Activated naive CD8-positive, alpha-beta T cell treated with anti-CD3 and anti-CD28 coated beads, Interleukin-2, amount 10 ng/mL, durations not matched to agents 7 days and 5 days (primary cell): ENCODE measurements at regions not wholly inside any gene's neighbourhood (a gene's known extent, or its start where the extent isn't known, plus 50 kb on each side); places are given as distances from the start of the nearest gene placed in this dataset.

ENCODE experiments used
- ATAC-seq: fragments of 150-1000 bp; cut with Tn5 transposase; one replicate; pipeline ENCODE4 v1.10.0; 2021; ENCODE audit warnings: low read depth, moderate library complexity
- POLR2A ChIA-PET: fragments of 350-600 bp; sonication (Branson Sonifier 250); formaldehyde crosslinking; loops from one replicate; lab custom pipeline; 2021; ENCODE audit warnings: antibody characterized with exemption; lab: Charles Lee
- DNase-seq: peaks from one replicate; pipeline ENCODE4 v3.0.0; 2021
- H3K27ac Mint-ChIP-seq: one replicate; pipeline ENCODE4 v1.8.0; 2022; ENCODE audit warnings: mild to moderate bottlenecking, mixed read lengths
- H3K27me3 Mint-ChIP-seq: one replicate; pipeline ENCODE4 v1.8.0; 2022; ENCODE audit warnings: mild to moderate bottlenecking, moderate library complexity, mixed read lengths
- H3K36me3 Mint-ChIP-seq: one replicate; pipeline ENCODE4 v1.8.0; 2021; ENCODE audit warnings: mild to moderate bottlenecking, mixed read lengths
- H3K4me1 Mint-ChIP-seq: one replicate; pipeline ENCODE4 v1.8.0; 2021; ENCODE audit warnings: mixed read lengths
- H3K4me3 Mint-ChIP-seq: one replicate; pipeline ENCODE4 v1.8.0; 2022; ENCODE audit warnings: mild to moderate bottlenecking, moderate library complexity, mixed read lengths
- H3K9me3 Mint-ChIP-seq: one replicate; pipeline ENCODE4 v1.8.0; 2021; ENCODE audit warnings: mixed read lengths

DNA sequence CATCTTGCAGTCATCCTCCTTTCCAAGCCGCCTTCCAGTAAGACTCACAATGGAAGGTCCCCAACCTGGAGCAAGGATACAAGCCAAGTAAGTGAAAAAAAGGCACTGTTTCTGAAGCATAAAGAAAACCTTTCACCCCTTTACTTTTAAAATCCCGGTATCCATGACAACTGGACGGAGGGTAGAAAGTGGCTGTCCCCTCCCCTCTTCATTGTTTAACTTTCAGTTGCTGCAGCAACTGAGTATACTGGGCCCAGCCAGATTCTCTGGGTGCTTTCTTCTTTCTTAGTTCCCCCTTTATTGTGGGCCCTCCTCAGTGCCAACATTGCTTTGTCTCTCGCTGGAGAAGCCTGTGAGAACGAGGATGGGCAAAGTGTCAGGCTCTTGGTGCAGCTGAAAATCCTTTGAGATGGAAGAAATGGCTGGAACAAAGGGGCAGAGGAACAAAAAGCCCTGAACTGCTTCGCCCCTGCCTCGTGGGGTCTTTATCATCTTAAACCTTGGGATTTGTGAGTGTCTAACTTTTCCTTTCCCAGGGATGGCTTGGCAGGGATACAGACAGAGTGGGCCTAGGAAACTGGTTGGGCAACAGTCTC, 224.0 kb upstream of the RGMA start:
- no peaks in the 10 kb centered on the region for H3K4me1 Mint-ChIP-seq
- POLR2A ChIA-PET, result no interaction called here
- no peak overlapping the region for H3K27ac Mint-ChIP-seq
- H3K4me3 Mint-ChIP-seq, result no peak overlapping the region
- no peaks in the 10 kb centered on the region for H3K9me3 Mint-ChIP-seq
- DNase-seq, result no peak
- ATAC-seq, result no peak
- H3K27me3 Mint-ChIP-seq, result no peaks in the 10 kb centered on the region
- H3K36me3 Mint-ChIP-seq, result no peaks in the 10 kb centered on the region

DNA sequence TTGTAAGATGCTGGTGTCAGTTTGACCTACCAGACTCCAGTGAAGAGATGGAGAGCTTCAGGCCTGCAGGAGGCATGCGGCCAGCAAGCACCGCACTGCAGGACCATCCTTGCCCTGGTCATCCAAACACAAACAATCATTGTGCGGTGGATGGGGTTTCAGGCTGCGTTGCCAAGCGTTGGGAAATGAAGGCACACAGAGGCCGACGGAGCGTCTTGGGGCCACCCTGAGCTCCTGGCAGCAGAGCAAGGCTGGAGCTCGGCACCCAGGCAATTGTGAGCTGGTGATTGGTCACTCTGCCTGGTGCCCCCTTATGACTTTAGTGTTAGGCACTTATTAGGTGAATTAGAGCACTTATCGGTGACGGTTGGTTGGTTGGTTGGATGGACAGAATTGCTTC, 222.6 kb upstream of the RGMA start:
- H3K36me3 Mint-ChIP-seq, result no peaks in the 10 kb centered on the region
- H3K4me1 Mint-ChIP-seq, result no peaks in the 10 kb centered on the region
- no peaks in the 10 kb centered on the region for H3K27me3 Mint-ChIP-seq
- no peak overlapping the region for H3K27ac Mint-ChIP-seq
- no peak for ATAC-seq
- H3K9me3 Mint-ChIP-seq, result no peaks in the 10 kb centered on the region
- POLR2A ChIA-PET, result no interaction called here
- no peak for DNase-seq
- no peak overlapping the region for H3K4me3 Mint-ChIP-seq

DNA sequence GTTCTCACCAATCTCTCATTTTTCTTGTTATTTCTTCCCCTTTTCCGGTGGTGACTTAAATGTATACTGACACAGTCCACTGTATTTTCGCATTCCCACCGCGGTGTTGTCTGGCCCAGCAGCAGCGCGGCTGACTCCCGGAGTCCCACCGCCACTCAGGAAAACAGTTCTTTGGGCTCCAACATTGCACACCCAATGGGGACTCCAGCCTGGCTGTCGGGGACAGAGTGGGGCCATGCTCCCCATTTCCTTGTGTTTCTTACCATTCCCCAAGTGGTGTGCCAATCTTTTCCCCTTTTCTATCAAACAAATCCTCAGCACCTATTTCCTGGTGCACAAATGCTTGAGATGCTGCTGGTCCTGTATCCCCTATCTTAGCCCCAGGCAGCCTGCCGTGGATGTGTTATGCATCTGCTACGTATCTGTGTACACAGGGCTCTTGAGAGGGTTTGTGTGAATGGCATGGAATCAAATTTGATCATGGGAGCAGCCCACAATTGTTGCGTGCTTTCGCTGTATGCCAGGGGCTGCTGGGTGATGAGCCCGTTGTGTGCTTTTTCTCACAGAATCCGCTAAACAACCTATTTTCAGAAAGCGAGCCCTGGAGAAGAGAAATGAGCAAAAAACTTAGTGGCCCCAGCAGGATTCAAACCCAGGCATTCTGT, 219.1 kb upstream of the RGMA start:
- ATAC-seq, result no peak
- Mint-ChIP-seq H3K27me3 (no peaks in the 10 kb centered on the region), H3K27ac (no peak overlapping the region), H3K36me3 (no peaks in the 10 kb centered on the region), H3K9me3 (no peaks in the 10 kb centered on the region), H3K4me1 (no peaks in the 10 kb centered on the region), H3K4me3 (no peak overlapping the region)
- no peak for DNase-seq
- POLR2A ChIA-PET, result no interaction called here

- Mint-ChIP-seq H3K36me3 (no peaks in the 10 kb centered on the region), H3K9me3 (no peaks in the 10 kb centered on the region), H3K4me1 (no peaks in the 10 kb centered on the region), H3K27ac (no peak overlapping the region), H3K4me3 (no peak overlapping the region), H3K27me3 (no peaks in the 10 kb centered on the region)
- DNase-seq, result no peak
- no peak for ATAC-seq
- POLR2A ChIA-PET, result no interaction called here
These were observed 218.5 kb upstream of the RGMA start for GRCh38 chr15:93307513-93307912.

GRCh38 chr15:93305306-93305705, 216.3 kb upstream of the RGMA start:
- H3K27me3 Mint-ChIP-seq, result peaks cover 6% of the 10 kb centered on the region
- no peaks in the 10 kb centered on the region for H3K36me3 Mint-ChIP-seq
- no peaks in the 10 kb centered on the region for H3K9me3 Mint-ChIP-seq
- H3K27ac Mint-ChIP-seq, result no peak overlapping the region
- POLR2A ChIA-PET, result no interaction called here
- no peak for ATAC-seq
- DNase-seq, result no peak
- no peaks in the 10 kb centered on the region for H3K4me1 Mint-ChIP-seq
- no peak overlapping the region for H3K4me3 Mint-ChIP-seq

DNA sequence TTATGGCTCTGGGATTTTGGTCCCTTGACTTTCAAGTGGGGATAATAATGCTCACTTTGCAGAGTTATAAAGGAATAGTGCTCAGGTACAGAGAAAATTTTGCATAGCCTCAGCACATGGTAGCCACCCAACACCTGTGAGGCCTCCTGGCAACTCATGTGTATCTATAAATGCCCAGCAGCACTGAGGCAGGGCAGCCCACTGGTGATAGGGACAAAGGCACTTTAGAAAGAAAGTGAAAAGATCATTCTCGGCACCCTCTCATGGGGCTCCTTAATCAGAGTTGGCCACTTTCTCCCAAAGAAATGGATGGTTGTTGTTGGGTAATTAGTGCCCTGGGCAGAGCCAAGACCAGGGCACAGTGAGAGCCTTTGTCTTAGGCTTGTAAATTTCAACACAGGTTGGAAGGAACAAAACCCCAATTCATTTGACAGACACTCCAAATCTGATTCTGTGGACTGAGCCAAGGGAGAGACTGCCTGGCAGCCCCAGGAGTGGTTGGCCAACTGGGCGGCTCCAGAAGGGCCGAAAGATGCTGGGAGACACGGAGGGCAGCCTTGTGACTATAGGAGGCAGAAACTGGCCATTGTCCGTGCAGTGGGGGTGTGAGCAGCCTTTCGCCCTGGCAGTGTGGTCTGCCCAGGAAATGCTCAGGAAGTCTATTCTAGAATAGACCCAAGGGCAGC, 213.2 kb upstream of the RGMA start:
- no peaks in the 10 kb centered on the region for H3K9me3 Mint-ChIP-seq
- ATAC-seq (no peak), DNase-seq (no peak)
- H3K36me3 Mint-ChIP-seq, result no peaks in the 10 kb centered on the region
- H3K4me3 Mint-ChIP-seq, result no peak overlapping the region
- H3K4me1 Mint-ChIP-seq, result no peaks in the 10 kb centered on the region
- POLR2A ChIA-PET, result no interaction called here
- peaks cover 9% of the 10 kb centered on the region for H3K27me3 Mint-ChIP-seq
- no peak overlapping the region for H3K27ac Mint-ChIP-seq

DNA sequence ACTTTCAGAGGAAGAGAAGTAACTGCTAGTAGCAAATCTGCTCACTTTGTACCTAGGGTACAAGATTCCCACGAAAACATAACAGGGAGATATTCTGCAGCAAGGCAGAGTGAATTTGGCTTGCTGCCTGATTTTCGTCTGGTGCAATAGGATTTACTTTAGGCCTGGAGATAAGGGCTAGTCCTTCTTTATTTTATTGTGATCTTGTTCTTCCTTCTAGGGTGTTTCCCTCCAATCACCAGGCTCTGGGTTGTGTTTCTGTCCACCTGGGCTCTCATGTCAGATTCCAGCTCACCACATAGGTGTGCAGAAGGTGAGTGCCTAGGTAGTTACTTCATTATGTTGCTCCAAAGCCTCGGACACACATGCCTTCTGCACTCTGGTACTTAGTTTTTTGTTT, 211.8 kb upstream of the RGMA start:
- H3K36me3 Mint-ChIP-seq, result no peaks in the 10 kb centered on the region
- no peak overlapping the region for H3K4me3 Mint-ChIP-seq
- peaks cover 9% of the 10 kb centered on the region for H3K27me3 Mint-ChIP-seq
- no peak overlapping the region for H3K27ac Mint-ChIP-seq
- no peaks in the 10 kb centered on the region for H3K4me1 Mint-ChIP-seq
- H3K9me3 Mint-ChIP-seq, result no peaks in the 10 kb centered on the region
- POLR2A ChIA-PET, result no interaction called here
- DNase-seq, result no peak
- no peak for ATAC-seq

GRCh38 chr15:93299675-93300074, 210.7 kb upstream of the RGMA start:
- Mint-ChIP-seq H3K4me1 (no peaks in the 10 kb centered on the region), H3K27me3 (peaks cover 15% of the 10 kb centered on the region), H3K36me3 (no peaks in the 10 kb centered on the region), H3K9me3 (no peaks in the 10 kb centered on the region), H3K4me3 (no peak overlapping the region), H3K27ac (no peak overlapping the region)
- DNase-seq (no peak), ATAC-seq (no peak)
- POLR2A ChIA-PET, result no interaction called here

- POLR2A ChIA-PET, result no interaction called here
- Mint-ChIP-seq H3K9me3 (no peaks in the 10 kb centered on the region), H3K27ac (no peak overlapping the region), H3K27me3 (peaks cover 15% of the 10 kb centered on the region), H3K4me3 (no peak overlapping the region), H3K4me1 (no peaks in the 10 kb centered on the region), H3K36me3 (no peaks in the 10 kb centered on the region)
- no peak for DNase-seq
- ATAC-seq, result no peak
These were observed 209.9 kb upstream of the RGMA start for GRCh38 chr15:93298901-93299300.

- no peaks in the 10 kb centered on the region for H3K9me3 Mint-ChIP-seq
- H3K27me3 Mint-ChIP-seq, result peaks cover 16% of the 10 kb centered on the region
- no peaks in the 10 kb centered on the region for H3K36me3 Mint-ChIP-seq
- POLR2A ChIA-PET, result no interaction called here
- H3K27ac Mint-ChIP-seq, result no peak overlapping the region
- DNase-seq (no peak), ATAC-seq (no peak)
- H3K4me1 Mint-ChIP-seq, result no peaks in the 10 kb centered on the region
- H3K4me3 Mint-ChIP-seq, result no peak overlapping the region
These were observed 207.9 kb upstream of the RGMA start for GRCh38 chr15:93296759-93297500.

DNA sequence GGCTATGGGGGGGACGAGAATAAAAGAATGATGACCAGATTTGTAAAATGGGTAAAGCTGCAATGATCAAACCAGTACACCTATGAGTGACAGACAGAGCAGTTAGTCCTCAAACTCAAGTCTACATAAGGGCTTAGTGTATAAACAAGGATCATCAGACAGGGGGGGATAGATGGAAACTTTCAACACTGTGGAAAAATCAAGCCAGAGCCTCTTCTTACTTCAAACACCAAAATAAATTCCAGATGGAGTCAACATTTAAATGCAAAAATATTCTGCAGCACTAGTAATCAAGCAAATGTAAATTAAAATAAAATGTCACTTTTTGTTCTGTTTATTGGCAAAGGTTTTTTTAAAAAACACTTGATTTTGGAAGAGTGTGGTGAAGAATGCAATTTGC, 205.9 kb upstream of the RGMA start:
- peaks cover 1% of the 10 kb centered on the region for H3K4me1 Mint-ChIP-seq
- no peak for ATAC-seq

GRCh38 chr15:93294066-93294465, 205.1 kb upstream of the RGMA start:
- no peaks in the 10 kb centered on the region for H3K36me3 Mint-ChIP-seq
- POLR2A ChIA-PET, result no interaction called here
- no peak for ATAC-seq

More for the DNA sequence above, 205.9 kb upstream of the RGMA start:
- POLR2A ChIA-PET, result no interaction called here
- no peak for DNase-seq
- Mint-ChIP-seq H3K27ac (no peak overlapping the region), H3K9me3 (no peaks in the 10 kb centered on the region), H3K36me3 (no peaks in the 10 kb centered on the region), H3K27me3 (peaks cover 20% of the 10 kb centered on the region), H3K4me3 (no peak overlapping the region)

GRCh38 chr15:93291380-93291779, 202.4 kb upstream of the RGMA start:
- Mint-ChIP-seq H3K27me3 (peaks cover 23% of the 10 kb centered on the region), H3K4me3 (no peak overlapping the region), H3K36me3 (no peaks in the 10 kb centered on the region), H3K27ac (no peak overlapping the region), H3K4me1 (peaks cover 3% of the 10 kb centered on the region), H3K9me3 (no peaks in the 10 kb centered on the region)
- no peak for DNase-seq
- POLR2A ChIA-PET, result no interaction called here
- ATAC-seq, result no peak

More at GRCh38 chr15:93294066-93294465, 205.1 kb upstream of the RGMA start:
- H3K27ac Mint-ChIP-seq, result no peak overlapping the region
- no peak for DNase-seq
- no peaks in the 10 kb centered on the region for H3K9me3 Mint-ChIP-seq
- H3K4me1 Mint-ChIP-seq, result peaks cover 3% of the 10 kb centered on the region
- H3K27me3 Mint-ChIP-seq, result peaks cover 24% of the 10 kb centered on the region
- H3K4me3 Mint-ChIP-seq, result no peak overlapping the region

GRCh38 chr15:93290618-93290946, 201.6 kb upstream of the RGMA start:
- DNase-seq (no peak), ATAC-seq (no peak)
- peaks cover 3% of the 10 kb centered on the region for H3K4me1 Mint-ChIP-seq
- no peak overlapping the region for H3K27ac Mint-ChIP-seq
- H3K27me3 Mint-ChIP-seq, result peaks cover 23% of the 10 kb centered on the region
- no peaks in the 10 kb centered on the region for H3K9me3 Mint-ChIP-seq
- H3K4me3 Mint-ChIP-seq, result no peak overlapping the region
- POLR2A ChIA-PET, result no interaction called here
- H3K36me3 Mint-ChIP-seq, result no peaks in the 10 kb centered on the region
